Retina (tissue), 1 donor: ENCODE measurements at regions not wholly inside any gene's neighbourhood (a gene's known extent, or its start where the extent isn't known, plus 50 kb on each side); places are given as distances from the start of the nearest gene placed in this dataset.

Experiments used
- DNase-seq: peaks from one replicate; pipeline ENCODE4 v3.0.0-alpha.2; 2016

GRCh38 chr4:19700992-19701391, 550.7 kb upstream of the SLIT2 start:
- DNase-seq: no peak

GRCh38 chr4:19698961-19699360, 552.7 kb upstream of the SLIT2 start:
- DNase-seq: no peak

GRCh38 chr4:19694812-19695211, 556.9 kb upstream of the SLIT2 start:
- no peak for DNase-seq

- DNase-seq: no peak
These were observed 557.7 kb upstream of the SLIT2 start for GRCh38 chr4:19693936-19694570.

- DNase-seq: no peak
These were observed 562.2 kb upstream of the SLIT2 start for GRCh38 chr4:19689511-19689910.

- DNase-seq: no peak
These were observed 565.2 kb upstream of the SLIT2 start for GRCh38 chr4:19686456-19686855.

- DNase-seq: no peak
These were observed 567.6 kb upstream of the SLIT2 start for GRCh38 chr4:19684084-19684483.

GRCh38 chr4:19683426-19683825, 568.3 kb upstream of the SLIT2 start:
- DNase-seq: peak; percentile 26

- no peak for DNase-seq
These were observed 574.5 kb upstream of the SLIT2 start for GRCh38 chr4:19677211-19677610.

- no peak for DNase-seq
These were observed 576.4 kb upstream of the SLIT2 start for GRCh38 chr4:19675172-19675811.

- DNase-seq: no peak
These were observed 592.6 kb upstream of the SLIT2 start for GRCh38 chr4:19659101-19659500.

- no peak for DNase-seq
These were observed 593.8 kb upstream of the SLIT2 start for GRCh38 chr4:19657856-19658255.

GRCh38 chr4:19655666-19656065, 596.0 kb upstream of the SLIT2 start:
- no peak for DNase-seq

GRCh38 chr4:19650903-19651864, 600.5 kb upstream of the SLIT2 start:
- DNase-seq: no peak

GRCh38 chr4:19645589-19645988, 606.1 kb upstream of the SLIT2 start:
- DNase-seq: no peak

GRCh38 chr4:19636451-19636850, 615.3 kb upstream of the SLIT2 start:
- DNase-seq: no peak

GRCh38 chr4:19631814-19632213, 619.9 kb upstream of the SLIT2 start:
- no peak for DNase-seq

GRCh38 chr4:19623866-19624265, 627.8 kb upstream of the SLIT2 start:
- no peak for DNase-seq

GRCh38 chr4:19615086-19615689, 636.5 kb upstream of the SLIT2 start:
- DNase-seq: no peak

GRCh38 chr4:19614171-19614570, 637.5 kb upstream of the SLIT2 start:
- DNase-seq: no peak

- peak; percentile 22 for DNase-seq
These were observed 655.4 kb upstream of the SLIT2 start for GRCh38 chr4:19596342-19596741.

GRCh38 chr4:19592391-19592790, 659.3 kb upstream of the SLIT2 start:
- DNase-seq: no peak

- DNase-seq: no peak
These were observed 667.7 kb upstream of the SLIT2 start for GRCh38 chr4:19583827-19584569.
